ENCODE measurements at regions not wholly inside any gene's neighbourhood (a gene's known extent, or its start where the extent isn't known, plus 50 kb on each side); places are given as distances from the start of the nearest gene placed in this dataset.

DNA sequence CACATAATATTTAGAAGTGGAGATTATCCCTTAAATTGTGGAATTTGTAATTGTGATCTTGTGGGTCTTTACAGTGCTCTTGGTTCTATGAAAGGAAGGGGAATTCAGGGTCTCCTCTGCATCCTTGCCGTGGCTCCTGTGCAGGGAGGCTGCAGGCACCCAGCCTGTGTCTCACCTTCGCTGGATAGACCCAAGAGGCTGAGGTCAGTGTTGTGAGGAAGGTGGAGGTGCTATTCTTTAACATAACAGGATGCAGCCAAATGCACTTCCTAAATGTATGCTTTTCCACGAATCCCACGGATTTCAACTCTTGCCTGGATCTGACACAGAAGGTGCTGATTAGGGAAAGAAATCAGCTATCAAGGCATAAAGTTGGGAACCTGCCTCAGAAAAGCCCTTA, 69.5 kb downstream of the TMEM18 start:
- ATAC-seq (no peak), DNase-seq (no peak)
- Histone ChIP-seq H3K27me3 (ENCODE audit: low read length) (no peaks in the 10 kb centered on the region), H3K4me2 (ENCODE audit: low read length) (no peak overlapping the region), H4K20me1 (ENCODE audit: low read length) (no peaks in the 10 kb centered on the region), H3K4me1 (ENCODE audit: insufficient read depth, low read length) (peaks cover 11% of the 10 kb centered on the region), H3K27ac (ENCODE audit: low read length) (no peak overlapping the region), H2AFZ (ENCODE audit: low read length) (no peak overlapping the region), H3K9me2 (replicated peaks; ENCODE audit: low read length) (no peaks in the 10 kb centered on the region), H3K9me3 (ENCODE audit: low read length) (0 out of 2 replicates have a peak, but pooled peaks cover 5% of the 10 kb centered on the region), H3K4me3 (ENCODE audit: low read length) (no peak overlapping the region), H3K9ac (ENCODE audit: low read length) (no peak overlapping the region), H3F3A (ENCODE audit: low read length, unreplicated experiment) (no peaks in the 10 kb centered on the region), H3K36me3 (ENCODE audit: low read depth, low read length) (no peaks in the 10 kb centered on the region), H3K79me2 (ENCODE audit: low read length) (no peaks in the 10 kb centered on the region)
- CTCF ChIA-PET, result no interaction called here
- BruUV-seq (replicated peaks), result no TSS peak
- POLR2A ChIA-PET (ENCODE audit: unreplicated experiment), result no interaction called here
- TF ChIP-seq EZH2phosphoT487 (IDR thresholded peaks at IDR 0.05; ENCODE audit: borderline replicate concordance, low read length), result no peak
- TF ChIP-seq, protein P1, sequence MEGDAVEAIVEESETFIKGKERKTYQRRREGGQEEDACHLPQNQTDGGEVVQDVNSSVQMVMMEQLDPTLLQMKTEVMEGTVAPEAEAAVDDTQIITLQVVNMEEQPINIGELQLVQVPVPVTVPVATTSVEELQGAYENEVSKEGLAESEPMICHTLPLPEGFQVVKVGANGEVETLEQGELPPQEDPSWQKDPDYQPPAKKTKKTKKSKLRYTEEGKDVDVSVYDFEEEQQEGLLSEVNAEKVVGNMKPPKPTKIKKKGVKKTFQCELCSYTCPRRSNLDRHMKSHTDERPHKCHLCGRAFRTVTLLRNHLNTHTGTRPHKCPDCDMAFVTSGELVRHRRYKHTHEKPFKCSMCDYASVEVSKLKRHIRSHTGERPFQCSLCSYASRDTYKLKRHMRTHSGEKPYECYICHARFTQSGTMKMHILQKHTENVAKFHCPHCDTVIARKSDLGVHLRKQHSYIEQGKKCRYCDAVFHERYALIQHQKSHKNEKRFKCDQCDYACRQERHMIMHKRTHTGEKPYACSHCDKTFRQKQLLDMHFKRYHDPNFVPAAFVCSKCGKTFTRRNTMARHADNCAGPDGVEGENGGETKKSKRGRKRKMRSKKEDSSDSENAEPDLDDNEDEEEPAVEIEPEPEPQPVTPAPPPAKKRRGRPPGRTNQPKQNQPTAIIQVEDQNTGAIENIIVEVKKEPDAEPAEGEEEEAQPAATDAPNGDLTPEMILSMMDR (conservative IDR thresholded peaks at IDR 0.05; ENCODE audit: low read depth, low read length), result no peak
- TF ChIP-seq EZH2 (IDR thresholded peaks at IDR 0.05; ENCODE audit: low read length, unreplicated experiment), result no peak
- intact Hi-C loops (cut with micrococcal nuclease), result no loop called here

DNA sequence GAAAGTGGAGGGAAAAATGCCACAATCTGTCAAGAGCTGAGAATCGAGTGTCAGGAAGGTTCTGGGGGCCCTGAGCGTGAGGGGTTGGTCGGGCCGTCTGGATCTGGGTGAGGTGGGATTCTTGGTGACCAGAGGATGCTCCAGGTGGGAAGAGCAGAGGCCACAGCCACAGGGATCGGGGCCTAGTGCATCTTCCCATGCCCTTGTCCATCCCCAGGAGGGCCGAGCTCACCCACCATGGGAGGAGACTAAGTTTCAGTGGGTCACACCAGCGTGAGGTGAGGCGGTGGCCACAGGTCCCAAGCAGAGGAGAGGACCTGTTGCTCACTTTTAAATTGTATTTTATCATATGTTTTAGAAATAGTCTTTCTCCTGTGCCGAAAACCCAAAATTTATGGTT, 70.0 kb downstream of the TMEM18 start:
- POLR2A ChIA-PET (ENCODE audit: unreplicated experiment), result no interaction called here
- Histone ChIP-seq H3K27ac (ENCODE audit: low read length) (no peak overlapping the region), H3K9me3 (ENCODE audit: low read length) (0 out of 2 replicates have a peak, but pooled peaks cover 5% of the 10 kb centered on the region), H3F3A (ENCODE audit: low read length, unreplicated experiment) (no peaks in the 10 kb centered on the region), H3K4me2 (ENCODE audit: low read length) (no peak overlapping the region), H3K36me3 (ENCODE audit: low read depth, low read length) (no peaks in the 10 kb centered on the region), H3K27me3 (ENCODE audit: low read length) (no peaks in the 10 kb centered on the region), H3K9me2 (replicated peaks; ENCODE audit: low read length) (no peaks in the 10 kb centered on the region), H3K4me1 (ENCODE audit: insufficient read depth, low read length) (peaks cover 16% of the 10 kb centered on the region), H3K9ac (ENCODE audit: low read length) (no peak overlapping the region), H3K4me3 (ENCODE audit: low read length) (no peak overlapping the region), H3K79me2 (ENCODE audit: low read length) (no peaks in the 10 kb centered on the region), H2AFZ (ENCODE audit: low read length) (no peak overlapping the region), H4K20me1 (ENCODE audit: low read length) (no peaks in the 10 kb centered on the region)
- intact Hi-C loops (cut with micrococcal nuclease), result no loop called here
- CTCF ChIA-PET, result no interaction called here
- DNase-seq (no peak), ATAC-seq (no peak)
- TF ChIP-seq EZH2phosphoT487 (IDR thresholded peaks at IDR 0.05; ENCODE audit: borderline replicate concordance, low read length), result no peak
- TF ChIP-seq EZH2 (IDR thresholded peaks at IDR 0.05; ENCODE audit: low read length, unreplicated experiment), result no peak
- TF ChIP-seq, protein P1 (conservative IDR thresholded peaks at IDR 0.05; ENCODE audit: low read depth, low read length), result no peak
- no TSS peak for BruUV-seq (replicated peaks)

DNA sequence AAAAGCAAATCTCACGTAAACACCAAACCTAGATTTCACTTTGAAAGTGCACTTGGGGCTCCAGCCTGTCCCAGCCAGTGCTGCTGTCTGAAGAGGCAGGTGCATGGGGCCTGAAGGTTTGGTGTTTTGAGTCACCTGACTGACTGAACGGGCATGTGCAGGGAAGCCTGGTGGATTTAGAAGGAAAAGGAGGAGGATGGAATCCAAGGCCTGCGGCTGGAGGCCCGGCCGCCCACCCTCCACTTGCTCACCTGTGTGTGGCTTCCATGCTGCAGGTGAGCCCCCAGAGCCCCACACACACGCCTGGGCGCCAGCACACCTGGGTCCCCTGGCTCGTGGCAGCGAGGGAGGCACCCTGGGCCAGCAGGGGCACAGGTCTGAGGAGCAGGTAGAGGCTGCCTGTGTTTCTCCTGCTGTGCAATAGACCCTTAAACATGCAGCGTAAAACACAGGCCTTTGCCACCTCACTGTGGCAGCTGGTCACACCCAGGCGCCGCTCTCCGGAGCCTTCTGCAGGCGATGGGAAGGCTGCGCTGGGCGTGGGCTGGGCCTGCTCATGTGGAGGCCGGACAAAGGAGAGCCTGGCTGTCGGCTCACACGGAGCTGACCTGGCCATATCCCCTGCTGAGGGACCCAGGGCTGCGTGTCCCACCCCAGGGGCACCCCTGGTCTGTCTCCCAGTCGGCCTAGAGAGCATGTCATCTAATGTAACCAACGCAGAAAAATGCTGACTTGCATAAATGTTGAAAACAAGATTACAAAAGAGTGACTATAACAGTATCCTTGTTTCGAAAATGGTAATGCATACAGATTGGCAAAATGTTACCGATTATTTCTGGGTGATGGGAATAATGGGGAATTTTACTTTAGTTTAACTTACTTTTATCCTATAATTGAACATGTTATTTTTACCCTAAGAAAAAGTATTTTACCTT, 71.3 kb downstream of the TMEM18 start:
- Histone ChIP-seq H3K4me1 (ENCODE audit: insufficient read depth, low read length) (peaks cover 19% of the 10 kb centered on the region), H3K79me2 (ENCODE audit: low read length) (no peaks in the 10 kb centered on the region), H3K9me2 (replicated peaks; ENCODE audit: low read length) (no peaks in the 10 kb centered on the region), H3K9me3 (ENCODE audit: low read length) (0 out of 2 replicates have a peak, but pooled peaks cover 5% of the 10 kb centered on the region), H3K4me2 (ENCODE audit: low read length) (no peak overlapping the region), H3K27me3 (ENCODE audit: low read length) (no peaks in the 10 kb centered on the region), H3K36me3 (ENCODE audit: low read depth, low read length) (no peaks in the 10 kb centered on the region), H4K20me1 (ENCODE audit: low read length) (no peaks in the 10 kb centered on the region), H3F3A (ENCODE audit: low read length, unreplicated experiment) (no peaks in the 10 kb centered on the region), H3K4me3 (ENCODE audit: low read length) (no peak overlapping the region), H3K9ac (ENCODE audit: low read length) (no peak overlapping the region), H2AFZ (ENCODE audit: low read length) (no peak overlapping the region), H3K27ac (ENCODE audit: low read length) (no peak overlapping the region)
- ChIA-PET CTCF (no interaction called here), POLR2A (ENCODE audit: unreplicated experiment) (no interaction called here)
- DNase-seq, result no peak
- intact Hi-C loops (cut with micrococcal nuclease), result no loop called here
- no peak for ATAC-seq
- TF ChIP-seq EZH2 (IDR thresholded peaks at IDR 0.05; ENCODE audit: low read length, unreplicated experiment), result no peak
- TF ChIP-seq EZH2phosphoT487 (IDR thresholded peaks at IDR 0.05; ENCODE audit: borderline replicate concordance, low read length), result no peak
- TF ChIP-seq, protein P1 (conservative IDR thresholded peaks at IDR 0.05; ENCODE audit: low read depth, low read length), result no peak
- BruUV-seq (replicated peaks), result no TSS peak

Data from PC-3 (cell line).